GM19324 (cell line): ENCODE measurements at regions not wholly inside any gene's neighbourhood (a gene's known extent, or its start where the extent isn't known, plus 50 kb on each side); places are given as distances from the start of the nearest gene placed in this dataset.
"Not testable (repeated sequence)": the region's sequence is repeated elsewhere in the genome, so short reads cannot be mapped to it uniquely, and the experiment has no call there.

Experiments
- ATAC-seq: cut with Tn5 transposase; IDR thresholded peaks from one replicate; pipeline ENCODE4 v1.9.1; 2021; ENCODE audit warnings: mild to moderate bottlenecking, moderate library complexity; ENCODE audit not compliant: unreplicated experiment, low FRiP score

GRCh38 chr6:12473494-12473893, 183.3 kb downstream of the EDN1 start:
- no peak for ATAC-seq

GRCh38 chr6:12474167-12475140, 184.3 kb downstream of the EDN1 start:
- no peak for ATAC-seq

GRCh38 chr6:12476484-12476883, 186.3 kb downstream of the EDN1 start:
- ATAC-seq = no peak

GRCh38 chr6:12477616-12478015, 187.5 kb downstream of the EDN1 start:
- ATAC-seq = no peak

GRCh38 chr6:12478921-12479320, 188.8 kb downstream of the EDN1 start:
- no peak for ATAC-seq

- ATAC-seq = no peak
Observed at GRCh38 chr6:12479451-12479850, 189.3 kb downstream of the EDN1 start.

GRCh38 chr6:12479881-12480280, 189.7 kb downstream of the EDN1 start:
- no peak for ATAC-seq

- no peak for ATAC-seq
Observed at GRCh38 chr6:12480379-12480778, 190.2 kb downstream of the EDN1 start.

GRCh38 chr6:12481292-12481691, 191.1 kb downstream of the EDN1 start:
- no peak for ATAC-seq

GRCh38 chr6:12481850-12482249, 191.7 kb downstream of the EDN1 start:
- no peak for ATAC-seq

GRCh38 chr6:12482386-12483375, 192.5 kb downstream of the EDN1 start:
- no peak for ATAC-seq

- ATAC-seq = no peak
Observed at GRCh38 chr6:12483712-12484111, 193.6 kb downstream of the EDN1 start.

GRCh38 chr6:12484519-12484918, 194.4 kb downstream of the EDN1 start:
- no peak for ATAC-seq

GRCh38 chr6:12485226-12485764, 195.1 kb downstream of the EDN1 start:
- no peak for ATAC-seq

- no peak for ATAC-seq
Observed at GRCh38 chr6:12485837-12486236, 195.7 kb downstream of the EDN1 start.

GRCh38 chr6:12490351-12490903, 200.3 kb downstream of the EDN1 start:
- ATAC-seq = no peak

- no peak for ATAC-seq
Observed at GRCh38 chr6:12490904-12491571, 200.9 kb downstream of the EDN1 start.

- ATAC-seq = not testable (repeated sequence)
Observed at GRCh38 chr6:12492929-12493328, 202.8 kb downstream of the EDN1 start.

- ATAC-seq = no peak
Observed at GRCh38 chr6:12493446-12493845, 203.3 kb downstream of the EDN1 start.

- no peak for ATAC-seq
Observed at GRCh38 chr6:12494161-12494560, 204.0 kb downstream of the EDN1 start.
